ENCODE measurements at regions not wholly inside any gene's neighbourhood (a gene's known extent, or its start where the extent isn't known, plus 50 kb on each side); places are given as distances from the start of the nearest gene placed in this dataset.
"Not testable (repeated sequence)": the region's sequence is repeated elsewhere in the genome, so short reads cannot be mapped to it uniquely, and the experiment has no call there.

DNA sequence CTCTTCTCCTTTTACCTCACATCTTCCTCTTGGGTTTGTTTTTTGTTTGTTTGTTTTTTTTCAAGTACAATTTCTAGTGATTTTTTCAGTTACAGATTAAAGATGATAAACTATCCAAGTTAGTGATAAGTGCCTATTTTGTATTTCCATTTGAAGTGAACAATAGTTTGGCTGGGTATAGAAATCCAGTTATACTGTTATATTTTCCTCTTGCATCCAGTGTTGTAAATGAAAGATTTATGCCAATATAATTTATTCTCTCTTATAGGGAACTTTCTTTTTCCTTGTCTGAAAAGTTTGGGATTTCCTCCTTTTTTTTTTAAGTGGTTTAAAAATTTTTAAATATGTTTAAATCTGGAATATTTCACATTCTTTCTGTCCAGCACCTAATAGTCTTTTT lies 169.4 kb downstream of the CPEB2 start:
- no peak for DNase-seq (ENCODE audit: low read depth)
- H3K4me3 ChIP-seq (ENCODE audit: low read length): no peak overlapping the region
- TF ChIP-seq, protein P1, sequence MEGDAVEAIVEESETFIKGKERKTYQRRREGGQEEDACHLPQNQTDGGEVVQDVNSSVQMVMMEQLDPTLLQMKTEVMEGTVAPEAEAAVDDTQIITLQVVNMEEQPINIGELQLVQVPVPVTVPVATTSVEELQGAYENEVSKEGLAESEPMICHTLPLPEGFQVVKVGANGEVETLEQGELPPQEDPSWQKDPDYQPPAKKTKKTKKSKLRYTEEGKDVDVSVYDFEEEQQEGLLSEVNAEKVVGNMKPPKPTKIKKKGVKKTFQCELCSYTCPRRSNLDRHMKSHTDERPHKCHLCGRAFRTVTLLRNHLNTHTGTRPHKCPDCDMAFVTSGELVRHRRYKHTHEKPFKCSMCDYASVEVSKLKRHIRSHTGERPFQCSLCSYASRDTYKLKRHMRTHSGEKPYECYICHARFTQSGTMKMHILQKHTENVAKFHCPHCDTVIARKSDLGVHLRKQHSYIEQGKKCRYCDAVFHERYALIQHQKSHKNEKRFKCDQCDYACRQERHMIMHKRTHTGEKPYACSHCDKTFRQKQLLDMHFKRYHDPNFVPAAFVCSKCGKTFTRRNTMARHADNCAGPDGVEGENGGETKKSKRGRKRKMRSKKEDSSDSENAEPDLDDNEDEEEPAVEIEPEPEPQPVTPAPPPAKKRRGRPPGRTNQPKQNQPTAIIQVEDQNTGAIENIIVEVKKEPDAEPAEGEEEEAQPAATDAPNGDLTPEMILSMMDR (IDR thresholded peaks at IDR 0.05; ENCODE audit: insufficient read depth, low read depth, low read length, missing control alignments): no peak

DNA sequence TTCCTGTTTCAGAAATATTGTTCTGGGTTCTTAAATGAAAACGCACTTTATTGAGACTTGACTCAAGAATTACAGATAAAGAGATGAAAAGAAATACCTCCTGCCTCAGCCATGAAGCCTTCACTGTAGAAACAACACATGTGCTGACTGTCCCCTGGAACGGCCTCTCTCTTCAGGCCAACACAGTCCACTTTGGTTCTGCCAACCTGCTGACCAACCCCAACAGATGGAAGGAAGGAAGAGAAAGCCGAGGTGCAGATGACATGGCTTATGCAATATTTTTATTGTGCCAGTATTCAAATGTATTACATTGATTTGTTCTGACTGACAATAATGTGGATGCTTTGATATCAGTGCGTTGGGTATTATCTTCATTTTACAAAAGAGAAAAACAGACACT lies 171.0 kb downstream of the CPEB2 start:
- TF ChIP-seq, protein P1 (IDR thresholded peaks at IDR 0.05; ENCODE audit: insufficient read depth, low read depth, low read length, missing control alignments): no peak
- no peak overlapping the region for H3K4me3 ChIP-seq (ENCODE audit: low read length)
- no peak for DNase-seq (ENCODE audit: low read depth)

DNA sequence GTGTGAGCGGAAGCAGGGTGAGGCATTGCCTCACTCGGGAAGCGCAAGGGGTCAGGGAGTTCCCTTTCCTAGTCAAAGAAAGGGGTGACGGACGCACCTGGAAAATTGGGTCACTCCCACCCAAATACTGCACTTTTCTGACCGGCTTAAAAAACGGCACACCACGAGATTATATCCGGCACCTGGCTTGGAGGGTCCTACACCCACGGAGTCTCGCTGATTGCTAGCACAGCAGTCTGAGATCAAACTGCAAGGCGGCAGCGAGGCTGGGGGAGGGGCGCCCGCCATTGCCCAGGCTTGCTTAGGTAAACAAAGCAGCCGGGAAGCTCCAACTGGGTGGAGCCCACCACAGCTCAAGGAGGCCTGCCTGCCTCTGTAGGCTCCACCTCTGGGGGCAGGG lies 171.9 kb downstream of the CPEB2 start:
- H3K4me3 ChIP-seq (ENCODE audit: low read length); DNase-seq (ENCODE audit: low read depth): not testable (repeated sequence)

DNA sequence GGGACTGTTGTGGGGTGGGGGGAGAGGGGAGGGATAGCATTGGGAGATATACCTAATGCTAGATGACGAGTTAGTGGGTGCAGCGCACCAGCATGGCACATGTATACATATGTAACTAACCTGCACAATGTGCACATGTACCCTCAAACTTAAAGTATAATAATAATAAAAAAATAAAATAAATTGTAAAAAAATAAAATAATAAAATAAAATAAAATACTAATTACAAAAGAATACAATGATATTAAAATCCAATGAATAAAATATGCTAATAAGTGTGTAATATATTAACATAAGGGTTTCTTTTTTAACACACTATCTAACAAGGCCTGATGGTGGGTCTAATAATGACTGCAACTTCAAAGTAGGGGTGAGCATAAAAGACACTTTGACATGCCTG lies 177.6 kb downstream of the CPEB2 start:
- H3K4me3 ChIP-seq (ENCODE audit: low read length); DNase-seq (ENCODE audit: low read depth): not testable (repeated sequence)

DNA sequence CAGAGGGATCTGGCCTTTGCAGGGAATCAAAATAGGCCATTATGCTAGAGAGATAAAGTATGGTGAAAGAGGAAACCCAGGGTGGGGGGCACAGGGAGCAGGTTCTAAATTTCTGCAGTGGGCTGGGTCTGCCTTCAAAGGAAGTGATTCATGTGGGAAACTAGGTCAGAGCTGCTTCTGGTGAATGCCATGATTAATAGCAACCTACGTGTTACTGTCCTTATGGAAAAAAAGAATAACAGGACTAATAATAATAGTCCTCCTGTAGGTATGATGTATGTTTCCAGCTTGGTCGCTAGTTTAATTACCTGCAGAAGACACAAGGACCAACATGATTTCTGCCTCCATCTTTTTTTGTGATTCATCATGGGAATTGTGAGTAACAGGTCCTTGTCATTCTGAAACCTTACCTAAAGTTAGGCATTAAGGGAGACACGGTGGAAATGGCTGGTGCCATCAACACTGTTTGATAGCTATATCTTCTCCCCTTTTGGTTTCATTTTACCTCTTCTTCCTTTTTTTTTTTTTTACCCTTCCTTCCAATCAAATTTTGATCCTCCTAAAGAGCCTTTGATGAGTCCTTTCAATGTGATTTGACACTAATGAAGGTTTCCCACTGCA lies 180.4 kb downstream of the CPEB2 start:
- peak; percentile 77 for DNase-seq (ENCODE audit: low read depth)
- TF ChIP-seq, protein P1 (IDR thresholded peaks at IDR 0.05; ENCODE audit: insufficient read depth, low read depth, low read length, missing control alignments): no peak
- H3K4me3 ChIP-seq (ENCODE audit: low read length): no peak overlapping the region

DNA sequence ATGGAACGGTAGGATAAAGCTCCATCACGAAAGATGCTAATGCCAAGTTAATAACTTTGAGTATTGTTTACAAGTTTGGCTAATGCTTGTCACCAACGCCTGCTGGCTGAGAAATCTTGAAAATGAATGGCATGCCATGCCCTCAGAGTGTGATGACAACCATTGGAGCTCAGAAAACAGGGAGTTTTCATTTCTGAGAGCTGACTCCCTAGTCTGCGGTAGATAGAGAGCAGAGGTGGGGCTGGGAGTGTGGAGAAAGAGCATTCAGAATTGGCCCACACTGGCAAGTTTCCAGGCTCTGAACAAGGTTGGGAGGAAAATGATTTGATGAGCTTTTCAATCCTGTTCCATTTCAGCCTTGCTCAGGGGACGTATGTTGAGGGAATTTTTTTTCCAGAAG lies 183.9 kb downstream of the CPEB2 start:
- TF ChIP-seq, protein P1 (IDR thresholded peaks at IDR 0.05; ENCODE audit: insufficient read depth, low read depth, low read length, missing control alignments): no peak
- DNase-seq (ENCODE audit: low read depth): peak; percentile 24
- no peak overlapping the region for H3K4me3 ChIP-seq (ENCODE audit: low read length)

DNA sequence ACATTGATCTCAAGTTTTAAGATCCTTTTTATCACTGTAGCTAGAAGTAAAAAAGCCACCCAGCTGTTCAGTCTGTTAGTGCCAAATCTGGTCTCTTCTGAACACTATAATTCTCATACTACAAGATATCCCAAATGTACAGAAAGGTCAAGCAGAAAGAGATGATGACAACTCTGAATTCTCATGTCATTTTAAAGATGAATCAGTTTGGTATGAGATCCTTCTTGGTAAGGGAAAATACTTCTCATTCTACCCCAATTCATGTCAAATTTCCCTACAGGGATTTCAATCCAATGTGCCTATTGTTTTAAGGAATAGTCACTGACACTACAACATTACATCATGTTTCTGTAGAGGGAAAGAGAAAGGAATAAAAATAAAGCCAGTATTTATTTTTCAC lies 184.5 kb downstream of the CPEB2 start:
- DNase-seq (ENCODE audit: low read depth): no peak
- TF ChIP-seq, protein P1 (IDR thresholded peaks at IDR 0.05; ENCODE audit: insufficient read depth, low read depth, low read length, missing control alignments): no peak

DNA sequence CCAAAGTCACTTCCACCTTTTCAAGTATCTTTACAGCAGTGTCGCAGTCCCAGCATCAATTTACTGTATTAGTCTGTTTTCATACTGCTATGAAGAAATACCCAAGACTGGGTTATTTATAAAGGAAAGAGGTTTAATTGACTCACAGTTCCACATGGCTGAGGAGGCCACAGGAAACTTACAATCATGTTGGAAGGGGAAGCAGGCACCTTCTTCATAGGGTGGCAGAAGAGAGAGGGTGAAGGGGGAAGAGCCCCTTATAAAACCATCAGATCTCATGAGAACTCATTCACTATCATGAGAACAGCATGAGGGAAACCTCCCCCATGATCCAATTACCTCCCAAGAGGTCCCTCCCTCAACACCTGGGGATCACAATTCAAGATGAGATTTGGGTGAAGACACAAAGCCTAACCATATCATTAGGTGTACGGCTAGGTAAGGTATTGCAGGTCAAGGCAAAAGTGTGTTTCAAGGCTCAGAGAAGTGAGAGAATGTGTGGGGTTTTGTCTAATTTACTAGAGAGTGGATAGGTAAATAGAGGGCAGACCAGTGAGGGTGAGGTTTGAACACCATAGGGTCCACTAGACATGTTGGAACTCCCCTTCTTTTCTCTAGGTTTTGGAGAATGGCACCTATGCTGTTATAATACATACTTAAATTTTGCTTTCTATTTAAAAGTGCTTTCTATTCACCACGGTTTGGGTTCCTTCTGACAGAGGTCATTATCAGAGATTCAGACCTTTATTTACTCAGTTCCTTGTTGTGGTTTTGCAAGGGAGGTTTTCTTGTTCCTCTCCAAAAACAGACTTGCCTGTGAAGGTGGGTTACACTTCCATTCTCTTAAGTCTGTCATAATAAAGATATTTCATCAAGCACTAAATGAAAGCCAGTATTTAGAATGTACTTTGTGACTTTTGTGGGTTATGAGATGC lies 186.6 kb downstream of the CPEB2 start:
- TF ChIP-seq, protein P1 (IDR thresholded peaks at IDR 0.05; ENCODE audit: insufficient read depth, low read depth, low read length, missing control alignments): no peak
- H3K4me3 ChIP-seq (ENCODE audit: low read length): no peak overlapping the region
- DNase-seq (ENCODE audit: low read depth): no peak

More for the DNA sequence above, 184.5 kb downstream of the CPEB2 start:
- no peak overlapping the region for H3K4me3 ChIP-seq (ENCODE audit: low read length)

All from epithelial cell of esophagus (primary cell).